HG03135 (cell line): ENCODE measurements at regions not wholly inside any gene's neighbourhood (a gene's known extent, or its start where the extent isn't known, plus 50 kb on each side); places are given as distances from the start of the nearest gene placed in this dataset.
"Not testable (repeated sequence)": the region's sequence is repeated elsewhere in the genome, so short reads cannot be mapped to it uniquely, and the experiment has no call there.

Experiments used
- ATAC-seq: cut with Tn5 transposase; IDR thresholded peaks from one replicate; pipeline ENCODE4 v1.9.1; 2021; ENCODE audit warnings: mild to moderate bottlenecking, moderate library complexity; ENCODE audit not compliant: unreplicated experiment

DNA sequence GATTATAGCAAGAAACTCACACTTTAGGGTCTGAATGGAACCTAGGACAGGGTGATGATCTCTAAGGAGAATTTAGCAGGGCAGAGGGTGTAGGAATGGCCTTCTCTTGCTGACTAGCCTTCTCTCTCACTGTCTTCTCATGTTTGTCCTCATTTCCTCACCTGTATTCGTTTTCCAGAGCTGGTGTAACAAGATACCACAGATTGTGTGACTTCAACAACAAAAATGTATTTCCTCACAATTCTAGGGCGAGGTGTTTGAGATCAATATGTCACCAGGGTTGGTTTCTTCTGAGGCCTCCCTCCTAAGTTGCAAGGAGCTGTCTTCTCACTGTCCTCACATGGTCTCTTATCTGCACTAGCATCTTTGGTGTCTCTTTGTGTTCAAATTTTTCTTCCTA, 177.9 kb upstream of the C1orf87 start:
- ATAC-seq = no peak

DNA sequence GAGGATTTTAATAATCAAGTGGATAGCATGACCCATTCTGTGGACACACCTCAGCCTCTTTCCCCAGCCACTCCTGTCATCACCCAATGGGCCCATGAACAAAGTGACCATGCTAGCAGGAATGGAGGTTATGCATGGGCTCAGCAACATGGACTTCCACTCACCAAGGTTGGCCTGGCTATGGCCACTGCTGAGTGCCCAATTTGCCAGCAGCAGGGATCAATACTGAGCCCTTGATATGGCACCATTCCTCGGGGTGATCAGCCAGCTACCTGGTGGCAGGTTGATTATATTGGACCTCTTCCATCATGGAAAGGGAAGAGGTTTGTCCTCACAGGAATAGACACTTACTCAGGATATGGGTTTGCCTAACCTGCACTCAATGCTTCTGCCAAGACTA, 173.9 kb upstream of the C1orf87 start:
- not testable (repeated sequence) for ATAC-seq

DNA sequence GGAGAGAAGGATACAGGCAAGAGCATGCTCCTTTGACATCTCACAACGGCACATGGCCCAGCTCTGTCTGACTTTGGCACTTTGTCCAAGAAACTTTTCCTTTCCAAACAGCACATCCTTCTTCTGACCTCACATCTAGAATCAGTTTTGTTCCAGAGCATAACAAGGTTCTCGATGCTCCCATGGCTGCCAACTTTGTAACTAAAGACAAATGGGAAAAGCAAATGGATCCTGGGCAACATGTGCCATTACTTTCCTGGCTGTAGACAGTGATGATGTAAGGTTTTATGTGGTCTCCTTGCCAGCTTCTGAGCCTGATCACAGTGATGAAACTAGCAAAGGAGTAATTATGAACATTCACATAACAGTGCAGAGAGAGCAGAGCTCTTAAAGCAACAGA, 171.8 kb upstream of the C1orf87 start:
- ATAC-seq = no peak

DNA sequence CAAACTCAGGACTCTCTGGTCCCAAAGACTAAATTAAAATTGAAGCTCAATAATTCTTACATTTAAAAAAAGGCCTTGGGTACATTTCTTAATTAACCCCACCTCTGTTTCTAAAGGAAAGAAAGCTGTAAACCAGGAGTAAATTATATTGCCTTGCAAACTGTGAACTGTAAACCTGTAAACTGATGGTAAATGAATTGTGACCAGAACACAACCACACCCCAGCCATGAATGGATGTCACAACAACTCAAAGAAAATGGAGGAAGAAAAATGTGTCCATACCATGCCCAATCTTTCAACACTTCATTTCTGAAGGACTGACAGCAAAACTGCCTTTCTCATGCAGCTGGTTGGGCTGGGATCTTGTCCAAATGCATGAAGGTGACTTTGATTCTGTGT, 171.3 kb upstream of the C1orf87 start:
- ATAC-seq = no peak

DNA sequence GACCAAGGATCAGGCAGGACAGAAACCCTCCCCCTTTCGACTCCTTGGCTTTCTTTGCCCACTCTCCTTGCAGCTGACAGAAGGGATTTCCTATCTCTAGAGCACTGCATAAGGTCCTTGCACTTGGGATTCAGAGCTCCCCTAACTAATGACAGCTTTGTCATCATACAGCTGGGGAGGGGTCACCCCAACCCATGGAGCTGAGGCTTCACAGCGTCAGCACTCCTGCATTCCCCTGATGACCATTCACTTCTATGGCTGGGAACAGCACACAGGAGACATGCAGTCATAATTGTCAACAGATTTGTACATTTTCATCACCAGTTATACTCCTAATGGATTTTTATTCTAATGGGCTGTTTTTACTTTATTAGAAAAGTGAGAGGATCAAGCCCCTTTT, 161.7 kb upstream of the C1orf87 start:
- no peak for ATAC-seq

DNA sequence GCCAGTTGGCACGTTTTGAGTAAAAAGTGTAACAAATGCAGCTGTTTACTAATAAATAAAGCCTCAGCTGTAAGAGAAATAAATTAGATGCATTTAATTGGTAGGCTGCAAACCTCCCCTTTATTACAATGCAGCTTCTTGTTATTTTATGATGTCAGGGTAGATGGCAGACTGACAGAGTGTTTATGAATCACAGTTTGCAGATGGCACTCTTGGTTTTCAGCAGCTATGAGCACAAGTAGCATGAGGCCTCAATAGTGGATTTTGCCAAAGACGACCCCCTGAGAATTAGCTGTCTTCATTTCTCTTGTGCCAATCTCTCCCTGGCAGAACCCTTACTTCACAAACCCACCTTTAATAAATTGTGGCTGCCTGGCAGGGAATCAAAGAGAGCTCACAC, 161.2 kb upstream of the C1orf87 start:
- ATAC-seq = no peak

DNA sequence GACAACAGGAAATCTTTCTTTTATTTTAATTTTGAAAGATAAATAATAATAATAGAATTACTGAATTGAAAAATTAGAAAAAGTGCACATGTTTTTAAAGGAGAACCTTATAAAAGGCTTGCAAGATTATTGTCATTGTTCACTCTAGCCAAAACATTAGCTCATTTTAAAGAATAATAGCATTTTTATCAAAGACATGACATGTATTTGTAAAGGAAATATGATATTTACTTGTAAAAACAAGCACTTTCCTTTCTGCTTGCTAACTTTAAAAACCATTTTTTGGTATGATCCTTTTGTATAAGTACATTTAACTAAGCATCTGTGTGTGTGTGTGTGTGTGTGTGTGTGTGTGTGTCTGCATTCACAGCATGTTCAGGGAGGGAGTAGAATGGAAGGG, 156.3 kb upstream of the C1orf87 start:
- no peak for ATAC-seq

DNA sequence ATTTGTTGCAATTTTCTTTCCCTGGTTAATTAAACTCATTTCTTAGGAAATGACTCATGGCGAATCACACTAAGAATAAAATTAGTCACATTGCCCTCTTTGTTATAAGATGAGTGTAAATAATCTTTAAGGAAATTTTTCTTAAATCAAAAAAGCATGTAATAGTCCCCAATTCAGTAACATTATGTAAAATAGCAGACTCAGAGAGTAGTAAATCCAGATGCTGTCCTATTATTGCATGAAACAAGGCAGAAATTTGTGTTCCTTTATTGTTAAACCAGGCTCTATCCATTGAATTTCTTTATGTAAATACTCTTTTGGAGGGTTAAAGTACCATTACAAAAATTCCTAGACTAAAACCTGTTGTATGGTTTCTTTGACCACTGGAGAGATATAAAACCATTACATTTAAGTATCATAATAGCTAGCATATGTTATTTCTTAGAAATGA, 154.5 kb upstream of the C1orf87 start:
- ATAC-seq = no peak

DNA sequence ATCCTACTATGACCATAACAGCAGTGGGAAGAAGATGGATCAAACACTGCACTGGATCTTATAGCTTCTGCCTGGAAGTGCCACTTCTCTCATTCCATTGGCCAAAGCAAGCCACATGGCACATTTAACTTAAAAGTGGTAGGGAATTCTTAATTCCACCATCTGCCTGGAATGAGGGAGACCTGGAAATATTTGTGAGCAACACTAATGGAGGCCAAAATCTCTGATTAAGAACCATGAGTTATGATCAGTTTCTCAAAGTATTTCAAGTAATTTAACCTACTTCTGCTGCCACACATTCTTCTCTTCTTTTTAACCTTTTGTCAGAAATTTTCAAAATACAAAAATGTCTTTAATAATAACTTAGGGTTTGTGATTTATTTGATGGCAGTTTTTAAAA, 154.0 kb upstream of the C1orf87 start:
- no peak for ATAC-seq

DNA sequence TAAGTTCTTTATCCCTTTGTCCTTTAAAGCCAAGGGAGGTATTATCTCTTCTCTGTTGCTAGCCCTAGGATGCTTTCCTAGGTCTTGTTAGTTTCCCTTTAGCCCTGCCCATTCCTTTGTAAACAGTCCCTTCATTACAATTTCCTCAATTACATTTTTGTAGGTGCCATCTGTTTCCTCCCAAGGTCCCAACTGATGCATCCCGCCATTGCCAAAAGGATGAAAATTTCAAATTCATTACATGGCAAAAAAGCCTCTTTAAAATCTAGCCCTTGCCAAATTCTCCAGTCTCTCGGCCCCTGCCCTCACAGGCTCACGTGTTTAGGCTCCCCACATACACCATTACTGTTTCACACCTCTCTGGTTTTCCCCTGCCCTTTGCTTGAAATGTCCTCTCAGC, 151.9 kb upstream of the C1orf87 start:
- ATAC-seq = no peak

DNA sequence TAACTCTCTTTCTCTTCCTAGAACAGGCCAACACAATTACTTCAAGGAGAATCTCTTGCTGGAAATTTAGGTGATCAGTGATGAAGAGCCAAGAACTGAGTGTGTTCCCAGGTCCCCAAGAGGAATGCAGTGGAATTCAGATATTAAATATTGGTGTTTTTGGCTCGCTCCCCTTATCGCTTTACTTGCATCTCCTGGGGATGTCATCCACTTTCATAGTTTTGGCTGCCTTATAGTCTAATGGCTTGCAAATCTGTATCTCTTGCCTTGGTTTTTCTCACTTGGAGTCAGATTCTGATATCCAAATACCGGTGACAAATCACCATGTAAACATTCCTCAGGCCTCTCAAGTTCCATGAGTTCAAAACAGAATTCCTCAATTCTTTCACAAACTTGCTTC, 151.0 kb upstream of the C1orf87 start:
- no peak for ATAC-seq

DNA sequence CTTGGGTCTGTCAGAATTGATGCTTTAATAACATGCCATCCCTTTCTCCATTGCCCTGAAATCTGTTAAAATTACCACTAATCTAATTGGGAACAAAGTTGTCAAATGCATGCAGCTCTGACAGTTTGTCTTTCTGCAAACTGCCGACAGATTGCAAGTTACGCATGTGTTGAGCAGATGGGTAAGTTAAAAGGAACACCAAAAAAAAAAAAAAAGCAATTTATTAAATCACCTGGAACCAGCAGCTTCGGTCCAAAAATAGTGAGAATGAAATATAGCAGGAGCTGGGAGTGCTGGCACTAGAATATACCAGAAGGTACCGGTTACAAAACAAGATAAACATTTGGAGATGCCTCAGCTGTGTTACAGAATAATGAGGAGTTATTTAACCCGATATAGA, 149.6 kb upstream of the C1orf87 start:
- ATAC-seq = no peak

DNA sequence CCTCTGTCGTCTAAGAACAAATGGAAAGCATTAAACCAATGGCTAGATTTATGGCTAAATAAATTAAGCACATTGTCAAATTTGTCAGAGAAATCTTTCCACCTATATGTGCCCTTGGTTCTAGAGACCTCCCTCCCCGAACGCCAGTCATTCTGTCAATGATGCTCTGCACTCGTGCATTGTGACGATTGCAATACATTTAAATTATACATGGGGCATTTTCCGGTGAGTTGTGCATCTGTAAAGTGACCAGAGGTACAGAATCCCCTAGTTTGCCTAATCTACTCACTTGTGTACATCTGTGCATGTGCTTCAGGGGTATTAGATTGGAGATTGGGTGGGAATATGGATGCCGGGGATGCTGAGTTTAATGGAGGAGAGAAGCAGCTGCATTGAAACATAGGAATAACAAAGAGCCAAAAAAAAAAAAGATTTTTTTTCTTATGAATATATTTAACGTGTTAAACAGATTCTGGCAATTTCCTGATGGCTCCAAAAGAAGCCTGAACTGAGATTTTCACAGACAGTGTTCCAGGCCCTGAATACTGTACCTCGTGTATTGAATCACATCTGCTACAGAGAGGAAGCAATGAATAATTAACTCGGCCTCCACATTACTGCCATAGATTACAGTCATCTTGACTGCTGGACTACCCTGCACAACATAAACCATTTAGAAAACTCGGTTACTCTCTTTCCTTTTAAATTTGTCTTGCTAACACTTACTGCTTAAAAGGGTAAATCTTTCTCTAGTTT, 149.0 kb upstream of the C1orf87 start:
- ATAC-seq = no peak

DNA sequence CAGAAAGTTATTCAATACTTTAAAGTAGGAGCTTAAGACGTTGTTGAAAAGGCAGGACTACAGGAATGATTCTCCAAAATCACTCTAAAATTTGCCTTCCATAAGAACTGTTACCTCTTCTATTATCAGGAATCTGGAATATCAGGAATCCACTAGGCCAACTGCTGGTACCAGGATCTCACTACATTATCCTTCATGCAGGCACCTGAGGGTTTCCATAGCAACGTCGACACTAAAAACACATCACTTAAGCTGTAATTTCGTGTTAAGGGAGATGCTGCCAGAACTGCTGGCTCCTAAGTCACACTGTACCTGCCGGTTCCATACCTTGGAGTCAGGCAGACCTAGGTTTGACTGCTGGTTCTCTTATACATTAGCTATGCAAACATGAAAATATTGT, 139.7 kb upstream of the C1orf87 start:
- no peak for ATAC-seq

DNA sequence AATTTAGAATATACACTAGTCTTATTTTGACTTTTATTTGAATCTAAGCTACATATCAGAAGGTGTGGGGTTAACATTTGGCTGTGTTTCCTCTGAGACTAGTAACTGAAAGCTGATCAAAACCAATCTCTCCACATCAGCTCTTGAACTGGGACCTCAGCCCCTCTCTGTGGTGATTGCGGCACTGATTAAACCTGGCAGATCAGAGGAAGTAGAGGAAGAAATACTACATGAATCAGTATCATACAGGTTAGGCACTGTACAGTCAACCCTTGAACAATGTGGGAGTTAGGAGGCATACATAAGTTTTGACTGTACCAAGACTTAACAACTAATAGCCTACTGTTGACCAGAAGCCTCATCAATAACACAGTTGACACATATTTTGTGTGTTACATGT, 122.5 kb upstream of the C1orf87 start:
- ATAC-seq = no peak

DNA sequence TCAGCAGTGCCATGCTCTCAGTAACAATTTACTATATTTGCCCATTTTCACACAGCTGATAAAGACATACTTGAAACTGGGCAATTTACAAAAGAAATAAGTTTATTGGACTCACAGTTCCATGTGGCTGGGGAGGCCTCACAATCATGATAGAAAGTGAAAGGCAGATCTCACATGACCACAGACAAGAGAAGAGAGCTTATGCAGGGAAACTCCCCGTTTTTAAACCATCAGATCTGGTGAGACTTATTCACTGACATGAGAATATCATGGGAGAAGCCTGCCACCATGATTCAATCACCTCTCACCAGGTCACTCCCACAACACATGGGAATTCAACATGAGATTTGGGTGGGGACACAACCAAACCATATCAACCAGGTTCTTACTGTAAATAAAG, 112.1 kb upstream of the C1orf87 start:
- no peak for ATAC-seq

DNA sequence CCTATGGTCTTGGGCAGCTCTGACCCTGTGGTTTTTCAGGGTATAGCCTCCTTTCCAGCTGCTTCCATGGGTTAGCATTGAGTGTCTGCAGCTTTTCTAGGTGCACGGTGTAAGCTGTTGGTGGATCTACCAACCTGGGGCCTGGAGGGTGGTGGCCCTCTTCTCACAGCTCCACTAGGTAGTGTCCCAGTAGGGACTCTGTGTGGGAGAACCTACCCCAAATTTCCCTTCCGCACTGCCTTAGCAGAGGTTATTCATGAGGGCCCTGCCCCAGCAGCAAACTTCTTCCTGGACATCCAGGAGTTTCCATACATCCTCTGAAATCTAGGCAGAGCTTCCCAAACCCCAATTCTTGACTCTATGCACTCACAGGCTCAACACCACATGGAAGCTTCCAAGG, 111.0 kb upstream of the C1orf87 start:
- ATAC-seq = no peak

DNA sequence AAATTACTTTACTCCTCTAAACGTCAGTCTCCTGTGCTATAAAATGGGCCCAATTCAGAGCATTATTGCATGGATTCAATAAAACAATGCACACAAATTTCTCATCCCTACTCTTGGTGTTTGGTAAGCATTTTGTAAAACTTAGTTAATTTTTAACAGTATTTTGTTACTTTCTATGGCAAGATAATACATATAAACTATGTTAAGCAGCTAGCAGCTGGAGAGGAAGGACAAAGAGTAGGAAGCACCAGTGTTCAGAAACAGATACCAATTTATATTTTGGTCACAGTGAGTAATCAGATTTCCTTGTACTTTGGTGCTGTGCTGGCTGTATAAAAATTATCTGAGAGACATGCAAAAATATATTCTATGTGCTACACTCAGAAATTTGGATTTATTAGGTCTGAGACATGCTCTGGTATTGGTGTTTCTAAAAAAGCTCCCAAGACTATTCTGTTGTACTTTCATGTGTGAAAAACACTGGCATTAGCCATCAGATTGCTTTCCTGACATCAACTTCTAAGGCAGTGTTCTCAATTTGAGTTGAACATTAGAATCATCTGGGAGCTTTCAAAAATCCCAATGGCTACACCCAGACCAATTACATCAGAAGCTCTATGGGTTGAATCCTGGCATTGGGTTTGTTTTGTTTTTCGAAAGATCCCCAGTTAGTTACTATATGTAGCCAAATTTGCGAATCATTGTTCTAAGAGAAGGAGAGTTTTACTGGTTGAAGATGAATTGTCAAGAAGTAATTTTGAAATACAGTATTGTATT, 100.3 kb upstream of the C1orf87 start:
- no peak for ATAC-seq

DNA sequence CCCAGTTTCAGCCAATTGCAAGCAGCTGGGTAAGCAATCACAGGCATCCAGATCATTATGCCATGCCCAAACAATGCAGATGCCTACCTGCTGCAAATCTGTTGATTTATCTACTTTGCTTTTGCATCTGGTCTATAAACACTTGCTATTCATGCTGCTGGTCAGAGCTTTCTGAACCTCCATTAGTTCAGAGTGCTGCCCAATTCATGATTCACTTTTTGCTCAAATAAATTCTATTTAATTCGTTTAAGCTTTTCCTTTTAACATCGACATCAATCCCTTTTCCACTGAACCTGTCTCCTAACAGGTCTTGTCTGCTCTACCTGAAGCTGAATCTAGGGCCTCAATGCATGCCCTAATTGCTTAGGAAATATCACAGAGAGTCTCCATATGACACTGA, 99.4 kb upstream of the C1orf87 start:
- no peak for ATAC-seq

DNA sequence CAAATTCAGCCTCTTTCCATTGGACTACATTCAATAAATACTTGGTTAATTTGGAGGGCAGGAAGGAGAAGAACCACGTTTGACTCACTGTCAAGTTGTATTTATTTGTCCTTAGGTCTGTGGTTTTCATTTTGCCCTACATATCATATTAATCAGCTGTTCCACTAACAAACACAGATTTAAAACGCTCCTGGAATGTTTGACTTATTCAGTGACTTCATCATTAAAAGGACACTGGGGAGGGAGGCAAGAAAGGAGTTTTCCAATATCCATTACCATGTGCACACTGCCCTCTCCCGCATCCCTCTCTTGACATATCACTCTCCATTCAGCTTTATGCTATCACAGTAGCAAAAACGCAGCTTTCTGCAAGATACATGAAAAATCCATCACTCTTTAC, 98.2 kb upstream of the C1orf87 start:
- no peak for ATAC-seq

DNA sequence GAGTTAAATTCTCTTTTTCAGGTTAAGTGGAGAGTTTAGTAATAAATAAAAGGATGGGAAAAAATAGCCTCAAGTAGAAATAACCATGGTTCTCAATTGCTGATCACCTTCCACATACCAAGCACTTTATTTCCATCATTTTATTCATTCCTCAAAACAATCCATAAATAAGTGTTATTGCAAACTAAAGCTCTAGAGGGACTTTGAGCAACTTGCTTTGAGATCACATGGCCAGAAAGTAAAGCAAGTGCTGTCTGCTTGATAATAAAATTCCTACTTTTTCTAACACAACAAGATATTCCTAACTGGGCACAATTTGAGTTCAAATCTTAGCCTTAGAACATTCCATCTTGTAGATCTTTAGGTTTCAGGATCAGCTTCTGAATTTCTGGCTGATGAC, 97.1 kb upstream of the C1orf87 start:
- ATAC-seq = no peak

DNA sequence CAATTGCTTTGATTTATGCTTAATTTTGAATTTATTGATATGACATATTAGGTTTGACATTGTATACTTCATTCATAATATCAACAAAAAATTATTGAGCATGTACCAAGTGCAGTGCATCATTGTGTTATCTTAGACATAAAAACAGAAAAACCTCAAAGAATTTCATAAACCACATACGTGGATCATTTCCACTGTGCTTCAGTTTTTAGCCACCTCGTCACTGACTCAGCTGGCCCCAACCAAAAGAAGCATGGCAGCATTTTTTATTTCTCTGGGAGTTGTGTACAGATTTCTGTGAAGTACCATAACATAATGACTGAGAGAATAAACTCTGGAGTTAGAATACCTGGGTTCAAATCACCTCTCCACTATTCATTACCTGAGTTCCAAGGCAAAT, 95.6 kb upstream of the C1orf87 start:
- no peak for ATAC-seq

DNA sequence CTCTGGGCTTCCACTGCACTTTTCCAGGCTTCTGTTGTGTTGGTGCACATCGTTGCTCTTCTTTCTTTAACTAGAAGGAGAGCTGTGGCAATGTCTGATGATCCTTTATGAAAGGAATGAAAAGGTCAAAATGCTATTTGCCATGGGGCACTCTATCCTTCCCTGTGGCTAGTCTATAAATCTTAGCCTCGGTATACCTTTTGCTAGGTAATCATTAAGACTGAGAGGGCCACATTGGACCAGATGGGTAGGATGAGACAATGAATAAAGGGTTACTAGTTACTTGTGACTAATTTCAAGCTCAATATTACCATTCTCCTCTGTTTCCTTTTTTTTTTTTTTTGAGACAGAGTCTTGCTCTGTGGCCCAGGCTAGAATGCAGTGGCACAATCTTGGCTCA, 89.4 kb upstream of the C1orf87 start:
- no peak for ATAC-seq
